A549 (cell line): ENCODE measurements at regions not wholly inside any gene's neighbourhood (a gene's known extent, or its start where the extent isn't known, plus 50 kb on each side); places are given as distances from the start of the nearest gene placed in this dataset.

Experiments
- CTCF ChIP-seq: fragments of >200 bp; sonication (Bioruptor Twin); formaldehyde crosslinking; IDR thresholded peaks from 3 replicates; pipeline ENCODE4 v1.5.1; 2016
- POLR2A ChIP-seq: IDR thresholded peaks from 2 replicates; pipeline ENCODE4 v1.6.1; 2012; ENCODE audit warnings: mild to moderate bottlenecking, low read length
- SMC3 ChIP-seq: fragments of >200 bp; sonication (Bioruptor Twin); formaldehyde crosslinking; IDR thresholded peaks from 3 replicates; pipeline ENCODE4 v1.6.1; 2018; ENCODE audit warnings: inconsistent platforms

GRCh38 chr9:106420511-106420944, 442.4 kb upstream of the ZNF462 start:
- no peak for TF ChIP-seq CTCF
- TF ChIP-seq POLR2A, result no peak
- no peak for TF ChIP-seq SMC3
